Testis (tissue), 2 donors: ENCODE measurements at regions not wholly inside any gene's neighbourhood (a gene's known extent, or its start where the extent isn't known, plus 50 kb on each side); places are given as distances from the start of the nearest gene placed in this dataset.

ENCODE experiments used
- DNase-seq: peaks from one replicate; pipeline ENCODE4 v3.0.0-alpha.2; 2019
- H3K27ac ChIP-seq, 2 donors: fragments of 200-600 bp; sonication (generic); one replicate each; pipeline ENCODE4 v1.5.1; 2019
- H3K27me3 ChIP-seq: fragments of 200-600 bp; sonication (generic); one replicate; pipeline ENCODE4 v1.5.1; 2019
- H3K36me3 ChIP-seq: fragments of 200-600 bp; sonication (generic); one replicate; pipeline ENCODE4 v1.5.1; 2017; ENCODE audit warnings: low read depth; ENCODE audit errors: missing control alignments
- H3K4me1 ChIP-seq: fragments of 200-600 bp; sonication (generic); one replicate; pipeline ENCODE4 v1.5.1; 2019
- H3K4me3 ChIP-seq, 2 donors: fragments of 200-600 bp; sonication (generic); one replicate each; pipeline ENCODE4 v1.5.1; 2017 to 2019
- H3K9me3 ChIP-seq: fragments of 200-600 bp; sonication (generic); one replicate; pipeline ENCODE4 v1.5.1; 2017
- POLR2A ChIP-seq: fragments of 450-650 bp; IDR thresholded peaks from one replicate; pipeline ENCODE4 v1.6.1; 2017; ENCODE audit warnings: antibody characterized with exemption, mild to moderate bottlenecking, moderate library complexity
- WGBS, 2 donors: methylation state at CpG; one replicate each; pipeline ENCODE4 v1.1.5; 2018; 5-methylcytosine and 5-hydroxymethylcytosine counted together
- intact Hi-C: fragments of 100-400 bp; cut with DNase I; formaldehyde crosslinking; loops from one replicate; pipeline ENCODE4 v1.15.1; 2023; ENCODE audit warnings: low total_unique reads
- TF ChIP-seq, protein P1 (sequence below), 3 experiments: fragments of 450-650 bp in 2 of 3; fragments of 200-600 bp in 1 of 3; sonication (generic) in 1 of 3; IDR thresholded peaks; one replicate each; pipeline ENCODE4 v1.5.1; 2016 to 2019; ENCODE audit warnings: antibody characterized with exemption in 3 of 3, mild to moderate bottlenecking in 2 of 3, moderate library complexity in 1 of 3

DNA sequence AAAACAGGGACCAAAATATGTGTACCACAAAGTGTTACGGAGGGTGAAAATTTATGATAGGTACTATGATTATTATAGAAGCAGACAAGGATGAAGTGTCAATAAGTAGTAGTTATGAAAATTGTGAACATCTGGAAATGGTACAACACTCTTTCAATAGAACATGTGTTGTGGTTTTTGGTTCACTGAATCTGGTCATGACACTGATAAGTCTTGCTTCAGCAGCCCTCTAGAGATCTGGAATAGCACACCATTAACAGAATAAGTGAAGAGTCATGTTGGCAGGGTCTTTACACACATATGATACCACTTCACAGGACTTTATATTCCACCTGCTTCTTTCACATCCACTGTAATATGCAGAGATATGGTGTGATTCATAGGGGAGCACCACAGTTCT is 985.2 kb upstream of the SEMA6D start:
- Histone ChIP-seq H3K27ac (no peak overlapping the region), H3K4me3 (no peak overlapping the region), H3K4me1 (no peaks in the 10 kb centered on the region), H3K27me3 (no peaks in the 10 kb centered on the region), H3K36me3 (no peaks in the 10 kb centered on the region), H3K9me3 (no peaks in the 10 kb centered on the region)
- DNase-seq: no peak
- intact Hi-C loops: no loop called here
- WGBS, 2 donors: 90 to 95% methylated on average over 1 of the region's 1 CpG
- TF ChIP-seq, protein P1, sequence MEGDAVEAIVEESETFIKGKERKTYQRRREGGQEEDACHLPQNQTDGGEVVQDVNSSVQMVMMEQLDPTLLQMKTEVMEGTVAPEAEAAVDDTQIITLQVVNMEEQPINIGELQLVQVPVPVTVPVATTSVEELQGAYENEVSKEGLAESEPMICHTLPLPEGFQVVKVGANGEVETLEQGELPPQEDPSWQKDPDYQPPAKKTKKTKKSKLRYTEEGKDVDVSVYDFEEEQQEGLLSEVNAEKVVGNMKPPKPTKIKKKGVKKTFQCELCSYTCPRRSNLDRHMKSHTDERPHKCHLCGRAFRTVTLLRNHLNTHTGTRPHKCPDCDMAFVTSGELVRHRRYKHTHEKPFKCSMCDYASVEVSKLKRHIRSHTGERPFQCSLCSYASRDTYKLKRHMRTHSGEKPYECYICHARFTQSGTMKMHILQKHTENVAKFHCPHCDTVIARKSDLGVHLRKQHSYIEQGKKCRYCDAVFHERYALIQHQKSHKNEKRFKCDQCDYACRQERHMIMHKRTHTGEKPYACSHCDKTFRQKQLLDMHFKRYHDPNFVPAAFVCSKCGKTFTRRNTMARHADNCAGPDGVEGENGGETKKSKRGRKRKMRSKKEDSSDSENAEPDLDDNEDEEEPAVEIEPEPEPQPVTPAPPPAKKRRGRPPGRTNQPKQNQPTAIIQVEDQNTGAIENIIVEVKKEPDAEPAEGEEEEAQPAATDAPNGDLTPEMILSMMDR (IDR thresholded peaks at IDR 0.05): no peak
- no peak for TF ChIP-seq POLR2A

DNA sequence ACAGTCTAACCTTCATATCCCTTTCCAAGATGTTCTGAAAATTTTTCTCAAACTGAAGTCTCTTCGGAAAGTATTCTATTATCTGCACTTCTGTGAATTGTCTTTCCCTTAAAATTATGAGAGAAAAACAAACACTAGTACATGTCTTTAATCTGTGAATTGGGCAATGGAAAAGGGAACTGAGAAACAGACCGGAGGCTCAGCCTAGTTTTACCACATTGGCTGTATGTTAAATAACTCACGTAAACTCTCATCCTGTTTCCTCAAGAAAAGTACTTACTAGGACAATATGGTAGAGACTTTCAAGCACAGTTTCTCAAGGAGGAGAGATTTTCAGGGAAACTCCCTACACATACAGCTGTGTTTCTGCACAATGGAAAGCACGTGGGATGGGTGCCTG is 982.2 kb upstream of the SEMA6D start:
- Histone ChIP-seq H3K4me1 (no peaks in the 10 kb centered on the region), H3K27me3 (no peaks in the 10 kb centered on the region), H3K9me3 (no peaks in the 10 kb centered on the region), H3K36me3 (no peaks in the 10 kb centered on the region), H3K27ac (no peak overlapping the region), H3K4me3 (no peak overlapping the region)
- 72% methylated on average over 4 of the region's 4 CpGs for WGBS, 2 donors
- intact Hi-C loops: no loop called here
- no peak for TF ChIP-seq POLR2A
- TF ChIP-seq, protein P1 (IDR thresholded peaks at IDR 0.05): no peak
- no peak for DNase-seq

DNA sequence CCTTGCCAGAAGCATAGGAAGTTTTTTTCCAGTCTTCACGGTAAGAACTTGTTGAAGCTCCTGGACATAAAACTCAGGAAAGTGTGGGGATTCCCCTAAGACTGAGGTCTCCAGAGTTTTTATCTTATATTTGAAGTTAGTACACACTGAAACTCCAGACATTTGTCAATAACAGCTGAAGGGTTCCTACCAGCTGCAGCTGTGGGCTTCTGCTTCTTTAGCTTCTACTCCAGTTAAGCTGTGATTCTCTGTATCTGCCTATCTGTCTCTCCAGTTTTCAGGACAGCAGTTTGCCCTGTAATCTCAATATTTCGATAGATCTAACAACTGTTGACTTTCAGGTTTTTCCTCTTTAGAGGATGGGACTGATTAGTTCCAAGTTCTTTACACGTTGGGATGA is 966.0 kb upstream of the SEMA6D start:
- H3K36me3 ChIP-seq: no peaks in the 10 kb centered on the region
- no peak overlapping the region for H3K27ac ChIP-seq
- 42 to 53% methylated on average over 3 of the region's 3 CpGs for WGBS, 2 donors
- H3K4me1 ChIP-seq: no peaks in the 10 kb centered on the region
- H3K9me3 ChIP-seq: no peaks in the 10 kb centered on the region
- intact Hi-C loops: no loop called here
- TF ChIP-seq POLR2A: no peak
- TF ChIP-seq, protein P1 (IDR thresholded peaks at IDR 0.05): no peak
- H3K4me3 ChIP-seq: no peak overlapping the region
- no peak for DNase-seq
- H3K27me3 ChIP-seq: no peaks in the 10 kb centered on the region

DNA sequence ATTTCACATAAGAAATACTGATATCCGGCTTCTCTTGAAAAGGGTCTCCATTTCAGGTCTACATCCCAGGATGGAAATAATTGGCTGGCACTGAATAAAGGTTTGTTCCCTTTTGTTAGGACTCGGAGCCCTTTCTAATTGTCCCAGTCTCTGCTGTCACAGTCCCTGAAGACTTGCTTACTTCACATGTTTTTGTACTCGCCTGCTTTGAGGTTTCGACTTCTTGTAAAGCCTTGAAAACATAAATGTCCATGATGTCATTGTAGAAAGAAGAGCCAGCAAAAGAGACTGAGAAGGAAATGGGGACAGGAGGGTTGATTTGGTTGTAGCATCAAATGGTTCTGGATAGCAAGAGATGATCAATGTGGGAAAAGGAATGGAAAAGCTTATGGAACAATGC is 963.4 kb upstream of the SEMA6D start:
- WGBS, 2 donors: 88 to 90% methylated on average over 4 of the region's 4 CpGs
- intact Hi-C loops: no loop called here
- H3K27ac ChIP-seq: no peak overlapping the region
- no peaks in the 10 kb centered on the region for H3K4me1 ChIP-seq
- H3K9me3 ChIP-seq: no peaks in the 10 kb centered on the region
- no peaks in the 10 kb centered on the region for H3K36me3 ChIP-seq
- no peak for DNase-seq
- no peak overlapping the region for H3K4me3 ChIP-seq
- TF ChIP-seq POLR2A: no peak
- TF ChIP-seq, protein P1 (IDR thresholded peaks at IDR 0.05): no peak
- no peaks in the 10 kb centered on the region for H3K27me3 ChIP-seq

DNA sequence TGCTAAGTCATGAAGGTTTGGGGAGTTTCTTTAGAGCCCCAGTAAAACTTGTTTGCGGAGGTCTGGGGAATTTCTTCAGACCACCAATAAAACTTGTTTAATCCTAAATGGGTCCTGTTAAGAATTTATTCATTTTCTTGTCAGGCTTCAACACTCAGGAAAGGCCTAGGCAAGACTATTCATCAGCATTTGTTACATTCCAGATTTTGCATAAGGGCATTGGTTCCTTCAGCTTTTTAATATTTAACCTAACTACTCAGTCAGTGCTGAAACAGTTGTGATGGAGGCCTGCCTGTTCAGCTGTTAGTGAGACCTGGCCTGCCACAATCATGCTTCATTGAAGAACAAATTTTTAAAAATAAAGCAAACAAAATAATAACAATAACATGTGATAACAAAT is 954.2 kb upstream of the SEMA6D start:
- no peak for TF ChIP-seq POLR2A
- TF ChIP-seq, protein P1 (IDR thresholded peaks at IDR 0.05): no peak
- WGBS, 2 donors: 97 to 100% methylated on average over 1 of the region's 1 CpG
- Histone ChIP-seq H3K4me1 (no peaks in the 10 kb centered on the region), H3K27me3 (no peaks in the 10 kb centered on the region), H3K36me3 (no peaks in the 10 kb centered on the region), H3K9me3 (no peaks in the 10 kb centered on the region), H3K4me3 (no peak overlapping the region), H3K27ac (no peak overlapping the region)
- intact Hi-C loops: no loop called here
- DNase-seq: no peak
